CD4-positive, alpha-beta memory T cell (primary cell): ENCODE measurements at regions not wholly inside any gene's neighbourhood (a gene's known extent, or its start where the extent isn't known, plus 50 kb on each side); places are given as distances from the start of the nearest gene placed in this dataset.

ENCODE experiments used
- CTCF ChIA-PET: fragments of 350-600 bp; sonication (Branson Sonifier 250); formaldehyde crosslinking; loops from one replicate; lab custom pipeline; 2021; ENCODE audit warnings: inconsistent platforms; ENCODE audit not compliant: partially characterized antibody; lab: Charles Lee
- POLR2A ChIA-PET: fragments of 350-600 bp; sonication (Branson Sonifier 250); formaldehyde crosslinking; loops from one replicate; lab custom pipeline; 2021; ENCODE audit not compliant: partially characterized antibody; lab: Charles Lee
- DNase-seq, 5 donors: peaks; one replicate each; pipeline versions ENCODE4 v3.0.0 to v3.0.0-alpha.2; 2020 to 2022; ENCODE audit warnings: mixed read lengths in 1 of 5
- H3K27ac ChIP-seq: one replicate; pipeline ENCODE4 v1.7.0; 2013; ENCODE audit warnings: low read depth, low read length
- H3K27me3 ChIP-seq: 2 replicates; pipeline ENCODE4 v1.7.0; 2013; ENCODE audit warnings: mild to moderate bottlenecking, low read length, moderate library complexity; ENCODE audit not compliant: insufficient read depth
- H3K36me3 ChIP-seq: 2 replicates; pipeline ENCODE4 v1.7.0; 2013; ENCODE audit warnings: mild to moderate bottlenecking, low read length, moderate library complexity; ENCODE audit not compliant: insufficient read depth
- H3K4me1 ChIP-seq: 2 replicates; pipeline ENCODE4 v1.7.0; 2013; ENCODE audit warnings: mild to moderate bottlenecking, low read length, moderate library complexity; ENCODE audit not compliant: insufficient read depth
- H3K4me3 ChIP-seq, 2 donors: one replicate each; pipeline ENCODE4 v1.7.0; 2013; ENCODE audit warnings: low read length in 2 of 2, mild to moderate bottlenecking in 1 of 2
- H3K9me3 ChIP-seq, 2 donors: one replicate each; pipeline ENCODE4 v1.7.0; 2013; ENCODE audit warnings: low read length in 2 of 2, control low read depth in 1 of 2; ENCODE audit not compliant: control insufficient read depth in 1 of 2
- H3K27ac Mint-ChIP-seq, 7 donors: one replicate each; pipeline ENCODE4 v1.8.0; 2020 to 2021; ENCODE audit warnings: mixed read lengths in 7 of 7, mild to moderate bottlenecking in 6 of 7, inconsistent platforms in 3 of 7, moderate library complexity in 3 of 7
- H3K27me3 Mint-ChIP-seq, 2 donors: one replicate each; pipeline ENCODE4 v1.8.0; 2020 to 2021; ENCODE audit warnings: mixed read lengths in 2 of 2
- H3K36me3 Mint-ChIP-seq, 2 donors: one replicate each; pipeline ENCODE4 v1.8.0; 2020 to 2021; ENCODE audit warnings: mixed read lengths in 2 of 2, inconsistent platforms in 1 of 2, mild to moderate bottlenecking in 1 of 2
- H3K4me1 Mint-ChIP-seq, 4 donors: one replicate each; pipeline ENCODE4 v1.8.0; 2020 to 2021; ENCODE audit warnings: mixed read lengths in 4 of 4, mild to moderate bottlenecking in 1 of 4
- H3K4me3 Mint-ChIP-seq, 8 donors: one replicate each; pipeline ENCODE4 v1.8.0; 2020 to 2021; ENCODE audit warnings: mixed read lengths in 8 of 8, mild to moderate bottlenecking in 7 of 8, moderate library complexity in 6 of 8, inconsistent platforms in 3 of 8
- H3K9me3 Mint-ChIP-seq, 8 donors: one replicate each; pipeline ENCODE4 v1.8.0; 2020 to 2021; ENCODE audit warnings: mixed read lengths in 8 of 8, mild to moderate bottlenecking in 5 of 8, inconsistent platforms in 3 of 8, moderate library complexity in 1 of 8
- intact Hi-C: fragments of 100-400 bp; cut with micrococcal nuclease; formaldehyde crosslinking; loops from one replicate; pipeline ENCODE4 v1.15.1; 2023

DNA sequence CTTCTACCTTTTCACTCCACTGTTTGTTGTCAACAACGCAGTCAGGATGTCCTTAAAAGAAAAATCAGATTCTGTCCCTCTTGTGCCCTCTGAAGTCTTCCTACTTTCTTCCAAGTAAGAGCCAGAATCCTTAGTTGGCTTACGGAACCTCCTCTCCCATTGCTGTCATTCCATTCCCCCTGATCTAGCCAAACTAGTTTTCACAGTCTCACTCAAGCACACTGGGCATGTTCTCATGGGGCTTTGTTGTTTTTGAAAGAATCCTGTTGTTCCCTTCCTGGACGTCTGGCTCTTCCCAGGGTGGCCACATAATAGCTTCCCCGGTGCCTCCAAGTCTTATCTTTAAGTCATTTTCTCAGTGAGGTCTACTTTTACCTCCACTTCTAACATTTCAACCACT lies 158.6 kb upstream of the ELAC2 start:
- no peak for DNase-seq
- no peak overlapping the region for H3K4me3 Mint-ChIP-seq
- H3K27ac Mint-ChIP-seq: no peak overlapping the region
- H3K9me3 Mint-ChIP-seq: peaks cover under 1 to 30% (median 5%) of the 10 kb centered on the region in 8 donors
- Histone ChIP-seq H3K27me3 (no peaks in the 10 kb centered on the region), H3K4me1 (no peaks in the 10 kb centered on the region), H3K27ac (no peak overlapping the region), H3K36me3 (no peaks in the 10 kb centered on the region), H3K4me3 (no peak overlapping the region), H3K9me3 (no peaks in the 10 kb centered on the region)
- ChIA-PET CTCF (no interaction called here), POLR2A (no interaction called here)
- H3K4me1 Mint-ChIP-seq: no peaks in the 10 kb centered on the region
- intact Hi-C loops: no loop called here
- H3K36me3 Mint-ChIP-seq: no peaks in the 10 kb centered on the region
- peaks cover 0 to 1% of the 10 kb centered on the region in 2 donors for H3K27me3 Mint-ChIP-seq

DNA sequence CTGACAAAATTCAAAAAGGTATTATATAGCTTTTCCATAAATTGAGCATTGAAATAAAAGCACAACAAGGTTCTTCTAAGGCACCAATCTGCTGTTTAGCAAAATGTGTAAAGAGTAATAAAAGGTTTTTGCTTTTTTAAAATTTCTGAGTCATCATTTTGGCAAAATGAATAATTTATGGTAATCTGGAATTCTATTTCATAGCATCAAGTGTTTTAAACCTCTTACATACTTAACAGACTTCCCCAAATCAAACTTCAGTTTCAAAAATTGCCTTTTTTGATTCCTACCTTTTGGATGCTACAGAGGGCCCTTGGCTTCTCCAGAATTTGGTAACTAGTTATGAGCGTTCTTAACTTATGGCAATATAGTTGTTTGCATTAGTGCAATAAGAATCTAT lies 154.0 kb upstream of the ELAC2 start:
- POLR2A ChIA-PET: no interaction called here
- Mint-ChIP-seq H3K4me1 (no peaks in the 10 kb centered on the region), H3K27ac (no peak overlapping the region), H3K36me3 (peaks cover 0 to 1% of the 10 kb centered on the region in 2 donors), H3K27me3 (no peaks in the 10 kb centered on the region), H3K9me3 (peaks cover 0 to 43% (median 13%) of the 10 kb centered on the region in 8 donors), H3K4me3 (no peak overlapping the region)
- intact Hi-C loops: no loop called here
- H3K4me1 ChIP-seq: no peaks in the 10 kb centered on the region
- no peaks in the 10 kb centered on the region for H3K27me3 ChIP-seq
- H3K36me3 ChIP-seq: no peaks in the 10 kb centered on the region
- H3K27ac ChIP-seq: no peak overlapping the region
- no peak overlapping the region for H3K4me3 ChIP-seq
- no peak for DNase-seq
- no peaks in the 10 kb centered on the region for H3K9me3 ChIP-seq
- CTCF ChIA-PET: no interaction called here

DNA sequence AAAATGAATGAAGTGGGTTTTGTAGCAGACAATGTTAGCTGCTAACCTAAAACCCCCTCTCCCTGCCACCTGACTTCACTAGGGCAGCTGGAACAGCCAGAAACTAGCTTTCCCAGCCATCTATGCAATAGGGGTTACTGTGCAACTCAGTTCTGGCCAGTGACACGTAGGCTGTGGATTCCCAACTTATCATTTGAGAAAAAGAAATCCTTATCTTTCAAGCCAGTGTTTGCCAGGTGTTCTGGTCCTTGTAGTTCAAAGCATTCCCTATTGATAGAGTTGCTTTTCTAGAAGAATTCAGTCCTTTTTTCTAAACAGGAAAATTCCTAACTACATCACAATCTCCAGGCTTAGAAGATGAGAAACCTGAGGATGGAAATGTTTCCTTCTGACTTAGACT lies 144.5 kb upstream of the ELAC2 start:
- H3K27me3 ChIP-seq: no peaks in the 10 kb centered on the region
- intact Hi-C loops: no loop called here
- POLR2A ChIA-PET: no interaction called here

DNA sequence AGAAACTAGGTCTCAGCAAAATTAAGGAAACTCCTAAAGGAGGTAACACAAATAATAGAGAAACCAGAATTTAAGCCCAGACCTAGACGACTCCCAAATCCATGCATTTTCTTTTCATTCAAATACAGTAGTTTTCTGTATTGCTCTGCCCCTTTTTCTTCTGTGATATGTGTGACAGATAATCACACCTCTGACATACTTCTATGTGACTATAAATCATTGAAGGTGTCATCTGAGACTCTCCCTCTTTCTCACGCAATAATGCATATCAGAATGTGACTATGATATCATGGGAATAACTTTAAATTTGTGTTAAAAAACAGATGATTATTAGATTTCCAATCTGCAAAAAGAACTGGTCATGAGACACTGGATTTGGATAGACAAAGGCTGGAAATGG lies 143.0 kb upstream of the ELAC2 start:
- Histone ChIP-seq H3K27me3 (no peaks in the 10 kb centered on the region), H3K4me1 (no peaks in the 10 kb centered on the region), H3K36me3 (no peaks in the 10 kb centered on the region), H3K27ac (no peak overlapping the region), H3K9me3 (no peaks in the 10 kb centered on the region), H3K4me3 (no peak overlapping the region)
- POLR2A ChIA-PET: no interaction called here
- CTCF ChIA-PET: no interaction called here
- peaks cover under 1 to 2% of the 10 kb centered on the region in 2 donors for H3K27me3 Mint-ChIP-seq
- H3K27ac Mint-ChIP-seq: no peak overlapping the region
- no peak overlapping the region for H3K4me3 Mint-ChIP-seq
- no peak for DNase-seq
- no peaks in the 10 kb centered on the region for H3K4me1 Mint-ChIP-seq
- no peaks in the 10 kb centered on the region for H3K36me3 Mint-ChIP-seq
- H3K9me3 Mint-ChIP-seq: no peaks in the 10 kb centered on the region
- intact Hi-C loops: no loop called here

More for the DNA sequence above, 144.5 kb upstream of the ELAC2 start:
- H3K36me3 Mint-ChIP-seq: no peaks in the 10 kb centered on the region
- no peaks in the 10 kb centered on the region for H3K9me3 ChIP-seq
- H3K9me3 Mint-ChIP-seq: peaks cover 0 to 2% (median 0%) of the 10 kb centered on the region in 8 donors
- H3K27ac ChIP-seq: no peak overlapping the region
- no peak overlapping the region for H3K27ac Mint-ChIP-seq
- DNase-seq: no peak
- H3K27me3 Mint-ChIP-seq: peaks cover 1 to 2% of the 10 kb centered on the region in 2 donors
- no peaks in the 10 kb centered on the region for H3K4me1 Mint-ChIP-seq
- H3K4me3 Mint-ChIP-seq: no peak overlapping the region
- H3K36me3 ChIP-seq: no peaks in the 10 kb centered on the region
- H3K4me1 ChIP-seq: no peaks in the 10 kb centered on the region
- H3K4me3 ChIP-seq: no peak overlapping the region
- CTCF ChIA-PET: no interaction called here

DNA sequence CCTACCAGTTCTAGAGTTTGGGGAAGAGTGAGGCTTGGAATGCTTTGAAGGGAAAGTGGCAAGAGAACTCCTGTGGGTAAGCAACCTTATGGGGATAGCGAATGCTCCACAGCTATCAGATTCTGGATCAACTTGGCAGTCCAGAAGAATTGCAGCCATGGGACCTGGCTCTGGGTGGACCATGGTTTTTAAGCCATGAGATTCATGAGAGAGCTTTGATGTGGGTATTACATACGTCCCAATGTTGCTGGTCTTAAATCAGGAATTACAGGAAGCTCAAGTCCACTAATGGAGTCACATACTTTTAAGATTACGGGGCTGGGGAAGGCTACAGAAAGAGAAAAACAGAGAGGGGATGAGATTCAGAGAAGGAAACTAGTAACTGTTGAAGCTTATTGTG lies 142.5 kb upstream of the ELAC2 start:
- Mint-ChIP-seq H3K36me3 (no peaks in the 10 kb centered on the region), H3K9me3 (no peaks in the 10 kb centered on the region), H3K4me3 (no peak overlapping the region), H3K27ac (no peak overlapping the region), H3K4me1 (no peaks in the 10 kb centered on the region), H3K27me3 (peaks cover 0 to 2% of the 10 kb centered on the region in 2 donors)
- no peaks in the 10 kb centered on the region for H3K9me3 ChIP-seq
- no peak for DNase-seq
- ChIA-PET CTCF (no interaction called here), POLR2A (no interaction called here)
- intact Hi-C loops: no loop called here
- no peak overlapping the region for H3K27ac ChIP-seq
- H3K27me3 ChIP-seq: no peaks in the 10 kb centered on the region
- no peaks in the 10 kb centered on the region for H3K4me1 ChIP-seq
- no peak overlapping the region for H3K4me3 ChIP-seq
- H3K36me3 ChIP-seq: no peaks in the 10 kb centered on the region

DNA sequence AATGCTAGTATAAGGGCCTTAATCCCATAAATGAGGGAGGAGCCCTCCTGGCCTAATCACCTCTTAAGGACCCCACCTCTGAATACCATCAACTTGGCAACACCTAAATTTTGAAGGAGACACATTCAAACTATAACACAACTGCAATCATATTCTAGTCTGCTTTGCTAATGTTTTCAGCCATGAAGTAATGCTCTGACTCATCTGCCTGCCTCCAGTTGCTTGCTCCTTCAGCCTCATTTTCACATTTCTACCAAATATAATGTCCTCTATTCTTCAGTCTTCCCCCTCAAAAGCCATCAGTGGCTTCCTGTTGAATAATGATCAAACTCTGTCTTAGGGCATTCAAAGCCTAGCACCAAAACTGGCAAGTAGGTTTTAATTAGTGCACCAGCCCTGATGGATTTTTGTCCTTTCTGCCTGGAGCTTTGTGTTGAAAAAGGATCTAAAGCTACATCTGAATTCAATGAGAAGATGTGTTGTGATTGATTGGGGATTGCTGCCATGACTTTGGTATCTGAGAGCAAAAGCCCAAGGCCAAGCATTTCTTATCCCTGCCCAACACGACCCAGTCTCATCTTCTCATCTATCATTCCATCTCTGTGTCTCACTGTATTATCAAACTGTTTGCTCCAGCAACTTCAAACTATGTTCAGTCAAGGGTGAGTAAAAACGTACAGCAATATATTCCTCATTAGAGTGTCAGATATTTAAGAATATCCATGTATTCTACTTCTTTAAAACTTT lies 140.8 kb upstream of the ELAC2 start:
- Mint-ChIP-seq H3K9me3 (no peaks in the 10 kb centered on the region), H3K4me3 (no peak overlapping the region), H3K36me3 (no peaks in the 10 kb centered on the region), H3K27ac (no peak overlapping the region), H3K27me3 (peaks cover 0 to 2% of the 10 kb centered on the region in 2 donors), H3K4me1 (no peaks in the 10 kb centered on the region)
- no peak for DNase-seq
- CTCF ChIA-PET: no interaction called here
- Histone ChIP-seq H3K27ac (no peak overlapping the region), H3K4me3 (no peak overlapping the region), H3K36me3 (no peaks in the 10 kb centered on the region), H3K4me1 (no peaks in the 10 kb centered on the region), H3K9me3 (no peaks in the 10 kb centered on the region), H3K27me3 (no peaks in the 10 kb centered on the region)
- intact Hi-C loops: no loop called here
- POLR2A ChIA-PET: no interaction called here

DNA sequence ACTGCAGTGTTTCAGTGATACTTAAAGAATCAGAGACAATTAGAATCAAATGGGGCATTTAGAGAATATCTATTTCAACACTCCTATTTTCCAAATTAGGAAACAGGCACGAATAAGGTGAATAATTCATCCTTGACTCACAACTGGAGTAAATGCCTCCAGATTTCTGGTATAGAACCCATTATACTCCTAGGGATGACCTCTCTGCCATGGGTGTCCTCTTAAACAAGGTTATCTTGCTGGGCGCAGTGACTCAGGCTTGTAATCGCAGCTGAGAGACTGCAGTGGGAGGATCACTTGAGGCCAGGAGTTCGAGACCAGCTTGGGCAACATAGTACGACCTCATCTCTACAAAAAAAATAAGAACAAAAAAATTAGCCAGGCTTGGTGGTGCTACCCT lies 139.8 kb upstream of the ELAC2 start:
- intact Hi-C loops: no loop called here

More for the DNA sequence above, 139.8 kb upstream of the ELAC2 start:
- DNase-seq: no peak
- H3K9me3 ChIP-seq: no peaks in the 10 kb centered on the region
- H3K27ac ChIP-seq: no peak overlapping the region
- ChIA-PET POLR2A (no interaction called here), CTCF (no interaction called here)
- Mint-ChIP-seq H3K36me3 (no peaks in the 10 kb centered on the region), H3K4me1 (no peaks in the 10 kb centered on the region), H3K4me3 (no peak overlapping the region), H3K9me3 (peaks cover 0 to 1% (median 0%) of the 10 kb centered on the region in 8 donors), H3K27ac (no peak overlapping the region), H3K27me3 (peaks cover 0 to 2% of the 10 kb centered on the region in 2 donors)
- H3K4me3 ChIP-seq: no peak overlapping the region
- H3K27me3 ChIP-seq: no peaks in the 10 kb centered on the region
- no peaks in the 10 kb centered on the region for H3K4me1 ChIP-seq
- H3K36me3 ChIP-seq: no peaks in the 10 kb centered on the region
